Glutamatergic neuron (in vitro differentiated cells): ENCODE measurements at regions not wholly inside any gene's neighbourhood (a gene's known extent, or its start where the extent isn't known, plus 50 kb on each side); places are given as distances from the start of the nearest gene placed in this dataset.

ENCODE experiments used
- DNase-seq: peaks from one replicate; pipeline ENCODE4 v3.0.0; 2022
- H3K27ac Mint-ChIP-seq: one replicate; pipeline ENCODE4 v1.8.0; 2020; ENCODE audit warnings: mild to moderate bottlenecking, mixed read lengths, inconsistent platforms; ENCODE audit not compliant: unreplicated experiment
- H3K27me3 Mint-ChIP-seq: one replicate; pipeline ENCODE4 v1.8.0; 2020; ENCODE audit warnings: mild to moderate bottlenecking, moderate library complexity, mixed read lengths, inconsistent platforms; ENCODE audit not compliant: unreplicated experiment
- H3K36me3 Mint-ChIP-seq: one replicate; pipeline ENCODE4 v1.8.0; 2020; ENCODE audit warnings: mild to moderate bottlenecking, mixed read lengths, inconsistent platforms; ENCODE audit not compliant: unreplicated experiment
- H3K4me1 Mint-ChIP-seq: one replicate; pipeline ENCODE4 v1.8.0; 2020; ENCODE audit warnings: mild to moderate bottlenecking, low read depth, mixed read lengths, inconsistent platforms; ENCODE audit not compliant: unreplicated experiment
- H3K4me3 Mint-ChIP-seq: one replicate; pipeline ENCODE4 v1.8.0; 2020; ENCODE audit warnings: mild to moderate bottlenecking, mixed read lengths, inconsistent platforms; ENCODE audit not compliant: unreplicated experiment
- H3K9me3 Mint-ChIP-seq: one replicate; pipeline ENCODE4 v1.8.0; 2020; ENCODE audit warnings: mild to moderate bottlenecking, moderate library complexity, mixed read lengths, inconsistent platforms; ENCODE audit not compliant: unreplicated experiment
- TF ChIP-seq, protein P1 (sequence below): fragments of 200-600 bp; sonication (generic); IDR thresholded peaks from one replicate; pipeline ENCODE4 v1.5.0; 2021; ENCODE audit not compliant: partially characterized antibody, unreplicated experiment

- no peaks in the 10 kb centered on the region for H3K36me3 Mint-ChIP-seq
- no peaks in the 10 kb centered on the region for H3K9me3 Mint-ChIP-seq
- TF ChIP-seq, protein P1, sequence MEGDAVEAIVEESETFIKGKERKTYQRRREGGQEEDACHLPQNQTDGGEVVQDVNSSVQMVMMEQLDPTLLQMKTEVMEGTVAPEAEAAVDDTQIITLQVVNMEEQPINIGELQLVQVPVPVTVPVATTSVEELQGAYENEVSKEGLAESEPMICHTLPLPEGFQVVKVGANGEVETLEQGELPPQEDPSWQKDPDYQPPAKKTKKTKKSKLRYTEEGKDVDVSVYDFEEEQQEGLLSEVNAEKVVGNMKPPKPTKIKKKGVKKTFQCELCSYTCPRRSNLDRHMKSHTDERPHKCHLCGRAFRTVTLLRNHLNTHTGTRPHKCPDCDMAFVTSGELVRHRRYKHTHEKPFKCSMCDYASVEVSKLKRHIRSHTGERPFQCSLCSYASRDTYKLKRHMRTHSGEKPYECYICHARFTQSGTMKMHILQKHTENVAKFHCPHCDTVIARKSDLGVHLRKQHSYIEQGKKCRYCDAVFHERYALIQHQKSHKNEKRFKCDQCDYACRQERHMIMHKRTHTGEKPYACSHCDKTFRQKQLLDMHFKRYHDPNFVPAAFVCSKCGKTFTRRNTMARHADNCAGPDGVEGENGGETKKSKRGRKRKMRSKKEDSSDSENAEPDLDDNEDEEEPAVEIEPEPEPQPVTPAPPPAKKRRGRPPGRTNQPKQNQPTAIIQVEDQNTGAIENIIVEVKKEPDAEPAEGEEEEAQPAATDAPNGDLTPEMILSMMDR, result no peak
- H3K27ac Mint-ChIP-seq, result no peak overlapping the region
- no peaks in the 10 kb centered on the region for H3K27me3 Mint-ChIP-seq
- no peak overlapping the region for H3K4me3 Mint-ChIP-seq
- DNase-seq, result no peak
- H3K4me1 Mint-ChIP-seq, result no peaks in the 10 kb centered on the region
Observed at GRCh38 chr16:63200940-63201339, 1164.7 kb upstream of the CDH8 start.

- Mint-ChIP-seq H3K4me3 (no peak overlapping the region), H3K36me3 (no peaks in the 10 kb centered on the region), H3K27me3 (no peaks in the 10 kb centered on the region), H3K4me1 (no peaks in the 10 kb centered on the region), H3K9me3 (no peaks in the 10 kb centered on the region), H3K27ac (no peak overlapping the region)
- no peak for DNase-seq
- TF ChIP-seq, protein P1, result no peak
Observed at GRCh38 chr16:63195336-63195735, 1159.1 kb upstream of the CDH8 start.

GRCh38 chr16:63192980-63193379 lies 1156.7 kb upstream of the CDH8 start:
- no peak overlapping the region for H3K27ac Mint-ChIP-seq

DNA sequence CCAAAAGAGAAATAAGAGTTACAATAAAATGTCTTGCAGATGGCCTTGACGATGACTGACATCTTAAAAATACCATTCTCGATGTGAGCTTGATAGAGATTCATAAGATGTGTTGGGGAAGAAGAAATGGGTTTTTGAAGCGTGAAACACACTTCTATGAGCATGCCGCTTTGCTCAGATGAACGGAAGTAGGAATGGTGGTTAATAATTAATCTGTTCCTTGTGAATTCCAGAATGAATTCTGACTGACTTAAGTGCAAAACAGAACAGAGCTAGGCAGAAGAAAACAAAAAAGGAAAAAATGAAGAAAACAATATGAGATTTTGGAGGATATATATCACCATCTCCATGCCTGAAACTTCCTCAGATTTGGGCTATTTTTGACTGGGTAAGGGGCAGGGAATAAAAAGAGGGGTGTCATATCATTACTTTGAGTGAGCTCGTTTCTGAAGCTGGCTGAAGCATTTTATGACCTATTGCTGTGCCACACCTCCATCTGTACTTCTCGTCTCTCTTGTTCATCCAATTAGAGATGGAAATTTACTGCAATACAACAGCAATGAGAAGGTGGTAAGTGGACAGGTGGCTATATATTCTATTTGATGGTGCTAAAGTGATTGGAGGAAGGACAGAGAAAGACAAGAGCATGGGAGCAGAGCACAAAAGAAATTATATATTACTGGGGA lies 1152.0 kb upstream of the CDH8 start:
- no peaks in the 10 kb centered on the region for H3K27me3 Mint-ChIP-seq
- no peaks in the 10 kb centered on the region for H3K9me3 Mint-ChIP-seq
- no peaks in the 10 kb centered on the region for H3K4me1 Mint-ChIP-seq
- no peak overlapping the region for H3K4me3 Mint-ChIP-seq
- H3K27ac Mint-ChIP-seq, result no peak overlapping the region
- DNase-seq, result no peak
- H3K36me3 Mint-ChIP-seq, result no peaks in the 10 kb centered on the region
- TF ChIP-seq, protein P1, result no peak

More at GRCh38 chr16:63192980-63193379, 1156.7 kb upstream of the CDH8 start:
- no peaks in the 10 kb centered on the region for H3K36me3 Mint-ChIP-seq
- H3K9me3 Mint-ChIP-seq, result no peaks in the 10 kb centered on the region
- TF ChIP-seq, protein P1, result no peak
- no peaks in the 10 kb centered on the region for H3K4me1 Mint-ChIP-seq
- no peak for DNase-seq
- H3K27me3 Mint-ChIP-seq, result no peaks in the 10 kb centered on the region
- no peak overlapping the region for H3K4me3 Mint-ChIP-seq

DNA sequence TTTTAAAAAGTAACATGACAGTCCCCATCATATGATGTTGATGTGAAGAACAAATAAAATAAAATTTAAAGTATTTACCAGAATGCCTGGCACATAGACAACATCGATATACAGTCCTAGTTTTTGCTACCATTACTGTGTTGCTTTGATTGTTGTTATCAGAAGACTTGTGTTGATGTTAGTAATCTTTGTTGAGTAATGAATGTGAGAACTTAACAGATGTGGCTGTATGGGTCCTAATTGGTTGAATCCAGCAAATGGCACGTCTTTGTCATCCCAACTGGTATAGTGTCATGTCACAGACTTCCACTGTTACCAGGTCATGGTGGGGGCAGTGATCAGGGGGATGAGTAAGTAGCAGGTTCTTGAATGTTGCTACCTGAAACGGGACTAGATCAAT lies 1151.4 kb upstream of the CDH8 start:
- Mint-ChIP-seq H3K4me3 (no peak overlapping the region), H3K9me3 (no peaks in the 10 kb centered on the region), H3K36me3 (no peaks in the 10 kb centered on the region), H3K27ac (no peak overlapping the region), H3K4me1 (no peaks in the 10 kb centered on the region), H3K27me3 (no peaks in the 10 kb centered on the region)
- no peak for DNase-seq
- TF ChIP-seq, protein P1, result no peak
